AG09319 (cell line): ENCODE measurements at regions not wholly inside any gene's neighbourhood (a gene's known extent, or its start where the extent isn't known, plus 50 kb on each side); places are given as distances from the start of the nearest gene placed in this dataset.

Experiments
- DNase-seq: peaks from one replicate; pipeline ENCODE4 v3.0.0-alpha.2; 2010; ENCODE audit warnings: low read depth; ENCODE audit errors: extremely low read depth
- TF ChIP-seq, protein P1 (sequence below): IDR thresholded peaks from 2 replicates; pipeline ENCODE4 v1.5.1; 2011; ENCODE audit warnings: low read depth, mild to moderate bottlenecking, inconsistent platforms, low read length, moderate library complexity

DNA sequence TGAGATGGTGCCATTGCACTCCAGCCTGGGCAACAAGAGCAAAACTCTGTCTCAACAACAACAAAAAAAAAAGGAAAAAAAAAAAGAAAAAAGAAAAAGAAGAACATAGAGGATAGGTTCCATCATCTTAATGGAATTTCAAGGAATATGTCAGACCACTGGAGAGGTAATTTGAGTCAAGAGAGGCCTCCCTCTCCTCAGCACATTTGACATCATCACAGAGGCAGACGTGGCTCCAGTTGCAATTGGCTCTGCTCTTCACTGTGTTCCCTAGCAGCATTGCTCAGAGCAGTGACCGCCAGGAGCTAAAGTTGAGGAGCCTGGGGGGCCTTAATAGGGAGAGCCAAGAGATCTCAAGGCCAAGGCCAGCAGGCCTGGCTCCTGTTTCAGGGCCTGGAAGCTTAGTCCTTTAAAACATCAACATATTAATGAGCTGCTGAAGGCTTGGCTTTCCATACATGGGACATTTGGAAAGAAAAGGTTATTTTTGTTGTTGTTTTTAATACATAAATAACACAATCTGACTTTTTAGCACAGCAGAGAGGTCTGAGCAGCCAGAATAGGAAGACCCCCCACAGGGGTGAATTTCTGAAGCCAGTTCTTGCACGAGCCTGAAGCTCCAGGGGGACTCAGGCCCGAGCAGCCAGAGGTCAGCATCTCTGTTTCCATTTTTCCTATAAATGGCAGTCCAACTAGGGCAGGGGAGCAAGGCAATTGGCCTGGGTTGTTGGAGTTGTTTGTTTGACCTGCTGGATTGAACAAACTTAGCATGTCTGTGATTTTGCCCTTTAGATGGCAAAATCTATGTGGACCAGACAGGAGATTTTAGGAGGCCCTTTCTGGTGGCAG lies 118.3 kb upstream of the FGGY start:
- DNase-seq, result no peak
- TF ChIP-seq, protein P1, sequence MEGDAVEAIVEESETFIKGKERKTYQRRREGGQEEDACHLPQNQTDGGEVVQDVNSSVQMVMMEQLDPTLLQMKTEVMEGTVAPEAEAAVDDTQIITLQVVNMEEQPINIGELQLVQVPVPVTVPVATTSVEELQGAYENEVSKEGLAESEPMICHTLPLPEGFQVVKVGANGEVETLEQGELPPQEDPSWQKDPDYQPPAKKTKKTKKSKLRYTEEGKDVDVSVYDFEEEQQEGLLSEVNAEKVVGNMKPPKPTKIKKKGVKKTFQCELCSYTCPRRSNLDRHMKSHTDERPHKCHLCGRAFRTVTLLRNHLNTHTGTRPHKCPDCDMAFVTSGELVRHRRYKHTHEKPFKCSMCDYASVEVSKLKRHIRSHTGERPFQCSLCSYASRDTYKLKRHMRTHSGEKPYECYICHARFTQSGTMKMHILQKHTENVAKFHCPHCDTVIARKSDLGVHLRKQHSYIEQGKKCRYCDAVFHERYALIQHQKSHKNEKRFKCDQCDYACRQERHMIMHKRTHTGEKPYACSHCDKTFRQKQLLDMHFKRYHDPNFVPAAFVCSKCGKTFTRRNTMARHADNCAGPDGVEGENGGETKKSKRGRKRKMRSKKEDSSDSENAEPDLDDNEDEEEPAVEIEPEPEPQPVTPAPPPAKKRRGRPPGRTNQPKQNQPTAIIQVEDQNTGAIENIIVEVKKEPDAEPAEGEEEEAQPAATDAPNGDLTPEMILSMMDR, result no peak

DNA sequence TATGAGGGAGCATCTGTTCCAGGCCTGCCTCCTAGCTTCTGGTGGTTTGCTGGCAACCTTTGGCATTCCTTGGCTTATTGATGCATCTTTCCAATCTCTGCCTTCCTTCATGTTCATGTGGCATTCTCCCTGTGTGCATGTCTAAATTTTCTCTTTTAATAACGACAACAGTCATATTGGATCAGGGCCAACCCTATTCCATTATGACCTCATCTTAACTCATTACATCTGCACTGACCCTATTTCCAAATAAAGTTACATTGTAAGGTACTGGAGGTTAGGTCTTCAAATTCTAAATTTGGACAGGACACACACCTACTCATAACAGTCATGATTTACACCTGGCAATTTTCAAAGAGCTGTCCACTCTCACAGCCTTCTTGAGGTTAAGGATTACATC lies 117.2 kb upstream of the FGGY start:
- TF ChIP-seq, protein P1, result no peak
- DNase-seq, result no peak

GRCh38 chr1:59180735-59181134 lies 116.2 kb upstream of the FGGY start:
- TF ChIP-seq, protein P1, result no peak
- DNase-seq, result no peak

- TF ChIP-seq, protein P1, result no peak
- no peak for DNase-seq
Observed at GRCh38 chr1:59183749-59184317, 113.1 kb upstream of the FGGY start.

- TF ChIP-seq, protein P1, result no peak
- no peak for DNase-seq
Observed at GRCh38 chr1:59184365-59184905, 112.5 kb upstream of the FGGY start.

- no peak for DNase-seq
- TF ChIP-seq, protein P1, result no peak
Observed at GRCh38 chr1:59185163-59185860, 111.6 kb upstream of the FGGY start.
